Fibroblast of the aortic adventitia (primary cell): ENCODE measurements at regions not wholly inside any gene's neighbourhood (a gene's known extent, or its start where the extent isn't known, plus 50 kb on each side); places are given as distances from the start of the nearest gene placed in this dataset.

Experiments
- DNase-seq: peaks from one replicate; pipeline ENCODE4 v3.0.0-alpha.2; 2010; ENCODE audit warnings: low read depth
- H3K4me3 ChIP-seq: 2 replicates; pipeline ENCODE4 v1.5.1; 2011; ENCODE audit warnings: low read depth, mild to moderate bottlenecking, control low read depth, low read length, moderate library complexity
- CTCF ChIP-seq: IDR thresholded peaks from 2 replicates; pipeline ENCODE4 v1.5.1; 2011; ENCODE audit warnings: mild to moderate bottlenecking, low read length, control low read depth, inconsistent platforms; ENCODE audit not compliant: insufficient read depth

- no peak for DNase-seq
- no peak overlapping the region for H3K4me3 ChIP-seq
- no peak for TF ChIP-seq CTCF
Observed at GRCh38 chr2:153005071-153005730, 286.8 kb downstream of the ARL6IP6 start.

GRCh38 chr2:153004627-153005026, 286.2 kb downstream of the ARL6IP6 start:
- TF ChIP-seq CTCF: no peak
- DNase-seq: no peak
- H3K4me3 ChIP-seq: no peak overlapping the region

GRCh38 chr2:152974146-152974545, 255.7 kb downstream of the ARL6IP6 start:
- H3K4me3 ChIP-seq: no peak overlapping the region
- no peak for TF ChIP-seq CTCF
- no peak for DNase-seq

GRCh38 chr2:152971685-152972084, 253.3 kb downstream of the ARL6IP6 start:
- H3K4me3 ChIP-seq: no peak overlapping the region
- TF ChIP-seq CTCF: no peak
- no peak for DNase-seq

- no peak for TF ChIP-seq CTCF
- H3K4me3 ChIP-seq: no peak overlapping the region
- DNase-seq: no peak
Observed at GRCh38 chr2:152962446-152962845, 244.0 kb downstream of the ARL6IP6 start.

- no peak for DNase-seq
- H3K4me3 ChIP-seq: no peak overlapping the region
- TF ChIP-seq CTCF: no peak
Observed at GRCh38 chr2:152961351-152961750, 242.9 kb downstream of the ARL6IP6 start.

GRCh38 chr2:152950126-152950525, 231.7 kb downstream of the ARL6IP6 start:
- no peak for TF ChIP-seq CTCF
- peak; percentile 1 for DNase-seq
- no peak overlapping the region for H3K4me3 ChIP-seq
